ENCODE measurements at regions not wholly inside any gene's neighbourhood (a gene's known extent, or its start where the extent isn't known, plus 50 kb on each side); places are given as distances from the start of the nearest gene placed in this dataset.

- POLR2A ChIA-PET, result no interaction called here
- no peak overlapping the region for H3K27ac Mint-ChIP-seq
- 87% methylated on average over 14 of the region's 14 CpGs for WGBS (ENCODE audit: insufficient coverage)
Measured at GRCh38 chr14:96739200-96739910, 57.8 kb upstream of the VRK1 start.

More at GRCh38 chr14:96739200-96739910, 57.8 kb upstream of the VRK1 start:
- no peaks in the 10 kb centered on the region for H3K9me3 Mint-ChIP-seq (ENCODE audit: insufficient read depth)
- no peak for ATAC-seq (ENCODE audit: low read depth)
- Histone ChIP-seq H3K9ac (ENCODE audit: low read length) (no peak overlapping the region), H3K27me3 (replicated peaks in 1 of 4; ENCODE audit: control extremely low read depth in 1 of 4, control insufficient read depth in 3 of 4, insufficient read depth in 4 of 4, low read length in 3 of 4) (peaks cover 0 to 42% (median 20%) of the 10 kb centered on the region in 4 experiments), H3K4me2 (replicated peaks; ENCODE audit: low read depth, low read length, poor library complexity, severe bottlenecking) (no peak overlapping the region), H4K20me1 (ENCODE audit: control insufficient read depth, insufficient read depth, low read length, poor library complexity, severe bottlenecking) (no peaks in the 10 kb centered on the region), H3K9me3 (ENCODE audit: control extremely low read depth in 1 of 3, control insufficient read depth in 2 of 3, insufficient read depth in 1 of 3, low read length in 2 of 3) (peaks cover 0 to 3% (median 0%) of the 10 kb centered on the region in 3 donors), H2AFZ (ENCODE audit: insufficient read depth, low read depth, low read length, poor library complexity, severe bottlenecking) (no peak overlapping the region), H3K79me2 (ENCODE audit: control insufficient read depth, insufficient read depth, low read length) (no peaks in the 10 kb centered on the region), H3K27ac (ENCODE audit: low read length in 2 of 2) (no peak overlapping the region), H3K4me1 (ENCODE audit: control insufficient read depth in 2 of 2, insufficient read depth in 2 of 2, low read length in 2 of 2) (peaks cover 12 to 18% of the 10 kb centered on the region in 2 donors), H3K4me3 (ENCODE audit: control extremely low read depth in 1 of 5, extremely low read depth in 1 of 5, insufficient read depth in 1 of 5, low read depth in 2 of 5, low read length in 4 of 5) (no peak overlapping the region), H3K36me3 (replicated peaks in 1 of 2; ENCODE audit: control extremely low read depth in 1 of 2, control insufficient read depth in 1 of 2, extremely low read depth in 1 of 2, insufficient read depth in 2 of 2, low read length in 1 of 2) (no peaks in the 10 kb centered on the region)
- CTCF ChIA-PET, result interaction anchor here (1.0 to 3.7 kb wide), 3 partner anchors 9 to 174 kb away, joined by 3 to 35 read pairs (median 3); no protein-coding TSS in a partner anchor
- no peak for DNase-seq
- TF ChIP-seq EZH2 (IDR thresholded peaks at IDR 0.05; ENCODE audit: borderline replicate concordance, insufficient read depth, low read depth, low read length, poor library complexity, severe bottlenecking) (no peak), CTCF (IDR thresholded peaks at IDR 0.05) (no peak)
- H3K4me1 Mint-ChIP-seq, result peaks cover 11% of the 10 kb centered on the region
- intact Hi-C loops (cut with micrococcal nuclease), result no loop called here
- H3K27me3 Mint-ChIP-seq, result peaks cover 64% of the 10 kb centered on the region
- no peak overlapping the region for H3K4me3 Mint-ChIP-seq

Measured in B cell (primary cell).